DMS53 treated with DMSO at 0.1 percent for 48 hours (cell line): ENCODE measurements at regions not wholly inside any gene's neighbourhood (a gene's known extent, or its start where the extent isn't known, plus 50 kb on each side); places are given as distances from the start of the nearest gene placed in this dataset.
"Not testable (repeated sequence)": the region's sequence is repeated elsewhere in the genome, so short reads cannot be mapped to it uniquely, and the experiment has no call there.

Experiments
- DNase-seq: peaks from one replicate; lab custom pipeline; 2025; ENCODE audit not compliant: unreplicated experiment; lab: John Stamatoyannopoulos, UW

DNA sequence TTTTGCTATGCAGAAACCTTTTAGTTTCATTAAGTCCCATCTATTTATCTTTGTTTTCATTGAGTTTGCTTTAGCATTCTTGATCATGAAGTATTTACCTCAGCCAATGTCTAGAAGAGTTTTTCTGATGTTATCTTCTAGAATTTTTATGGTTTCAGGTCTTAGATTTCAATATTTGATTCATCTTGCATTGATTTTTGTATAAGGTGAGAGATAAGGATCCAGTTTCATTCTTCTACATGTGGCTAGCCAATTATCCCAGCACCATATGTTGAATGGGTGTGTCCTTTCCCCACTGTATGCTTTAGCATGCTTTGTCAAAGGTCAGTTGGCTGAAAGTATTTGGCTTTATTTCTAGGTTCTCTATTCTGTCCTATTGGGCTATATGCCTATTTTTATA is 395.2 kb downstream of the HGF start:
- not testable (repeated sequence) for DNase-seq

DNA sequence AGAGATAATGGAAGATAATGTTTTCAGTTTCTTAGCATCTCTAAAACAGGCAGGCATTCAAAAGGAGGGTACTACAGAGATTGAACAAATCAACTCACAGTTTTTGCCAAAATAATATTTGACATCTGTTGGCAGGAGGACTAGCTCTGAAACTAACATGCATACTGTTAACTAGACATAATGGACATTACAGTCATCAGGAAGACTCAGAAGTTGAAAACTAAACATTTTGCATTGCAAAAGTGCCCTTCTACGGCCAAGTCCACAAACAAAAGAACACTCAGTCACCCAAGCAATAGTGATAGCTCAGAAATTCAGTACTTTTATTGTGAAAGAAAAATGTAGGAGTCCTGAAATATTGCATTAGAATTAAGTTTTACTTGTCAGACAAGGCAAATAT is 399.0 kb downstream of the HGF start:
- DNase-seq: no peak

DNA sequence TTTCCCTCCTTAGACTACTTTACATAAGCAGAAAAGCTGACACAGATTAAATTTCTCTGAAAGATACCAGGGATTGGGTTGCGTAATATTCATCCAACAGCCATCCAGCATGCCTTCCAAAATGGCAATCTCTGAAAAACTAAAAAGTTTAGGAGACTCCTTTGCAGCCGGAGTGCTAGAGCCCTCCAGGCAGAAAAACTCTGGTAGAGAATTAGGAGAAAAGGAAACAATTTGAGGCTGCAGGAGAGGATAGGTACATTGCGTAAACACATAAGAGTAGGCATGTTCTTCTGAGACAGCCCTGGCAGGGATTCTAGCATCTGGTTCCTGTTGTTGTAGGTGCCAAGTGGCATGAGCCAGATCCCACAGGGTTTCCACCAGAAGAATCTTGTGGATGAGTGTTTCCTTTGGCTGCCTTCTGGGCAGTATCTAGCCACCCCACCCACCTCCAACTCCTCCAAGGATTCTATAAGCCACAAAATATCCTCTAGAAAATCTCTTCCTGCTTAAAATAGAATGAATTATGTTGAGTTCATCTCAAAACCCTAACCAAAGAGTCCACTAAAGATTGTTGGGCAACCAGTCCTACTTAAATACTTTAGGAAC is 402.4 kb downstream of the HGF start:
- DNase-seq: no peak

DNA sequence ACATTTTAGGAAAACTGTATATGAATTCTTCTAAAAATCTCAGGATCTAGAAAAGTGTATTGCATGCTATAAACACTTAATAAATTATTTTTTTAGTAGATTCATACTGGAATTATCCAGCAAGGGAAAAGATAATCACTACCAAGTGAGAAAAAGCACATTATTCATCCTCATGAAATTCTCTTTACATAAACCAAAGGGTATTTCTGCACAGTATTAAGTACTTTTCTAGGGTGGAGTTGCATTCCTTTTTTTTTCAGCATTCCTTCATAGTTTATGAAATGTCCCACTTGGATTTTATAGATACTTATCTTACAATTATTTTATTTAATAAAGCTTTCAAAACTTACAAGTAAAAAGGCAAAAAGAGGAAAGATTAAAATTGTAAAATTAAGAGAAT is 403.3 kb downstream of the HGF start:
- no peak for DNase-seq

DNA sequence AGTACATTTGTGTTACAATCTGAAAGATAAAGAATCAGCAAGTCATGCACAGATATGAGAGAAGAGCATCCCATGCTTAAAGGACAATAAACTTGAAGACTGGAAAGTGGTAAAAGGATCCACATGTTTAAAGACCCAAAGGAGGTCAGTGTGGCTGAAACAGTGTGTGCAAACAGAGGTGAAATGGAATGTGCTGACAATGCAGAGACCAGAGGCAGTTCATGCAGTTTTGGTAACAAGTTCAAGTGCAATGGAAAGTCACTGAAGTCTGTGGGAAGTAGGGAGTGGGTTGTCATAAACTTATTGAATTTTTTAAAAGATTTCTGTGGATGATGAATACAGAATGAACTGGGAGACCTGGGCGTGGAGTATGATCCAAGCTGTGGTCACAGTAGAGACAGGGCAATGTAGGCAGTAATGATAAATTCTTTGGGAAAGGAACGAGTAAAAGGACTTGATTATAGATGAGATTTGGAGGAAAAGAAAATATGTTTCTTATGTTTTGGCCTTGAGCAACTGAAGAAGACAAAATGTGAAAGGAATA is 408.0 kb downstream of the HGF start:
- no peak for DNase-seq

DNA sequence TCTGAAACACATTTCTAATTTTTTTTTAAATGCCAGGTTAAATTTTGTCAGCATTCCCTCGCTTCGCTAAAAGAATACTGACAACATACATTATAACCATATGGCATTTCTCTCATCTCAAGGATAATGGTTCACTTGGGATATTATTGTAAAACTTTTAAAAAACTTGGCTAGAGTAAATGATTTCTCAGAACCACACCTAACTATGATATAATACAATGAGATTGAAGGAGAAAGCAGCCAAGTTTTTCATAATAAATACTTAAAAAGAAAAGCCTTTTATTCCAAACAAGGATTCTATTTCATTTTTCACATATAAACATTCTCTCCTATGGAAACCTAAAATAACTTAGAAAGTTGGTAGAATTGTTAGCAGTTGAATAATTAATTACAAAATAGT is 413.9 kb downstream of the HGF start:
- DNase-seq: no peak

DNA sequence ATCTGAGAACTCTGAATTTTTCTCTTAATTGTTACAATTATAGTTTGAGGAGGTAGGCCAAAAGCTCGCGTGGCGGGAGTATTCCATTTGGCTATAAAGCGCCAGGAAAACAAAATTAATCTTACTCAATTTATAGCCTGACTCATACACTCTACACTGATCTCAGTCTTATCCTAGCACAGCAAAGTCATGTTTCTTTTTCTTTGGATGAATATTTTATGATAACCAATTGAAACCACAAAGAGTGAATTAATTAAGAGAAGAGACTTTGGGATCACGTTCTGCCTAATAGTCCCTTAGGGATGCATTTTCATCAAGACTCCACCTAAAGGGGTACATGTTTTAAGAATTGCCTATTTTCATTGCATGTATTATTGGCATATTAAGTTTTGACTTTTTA is 420.8 kb downstream of the HGF start:
- no peak for DNase-seq

DNA sequence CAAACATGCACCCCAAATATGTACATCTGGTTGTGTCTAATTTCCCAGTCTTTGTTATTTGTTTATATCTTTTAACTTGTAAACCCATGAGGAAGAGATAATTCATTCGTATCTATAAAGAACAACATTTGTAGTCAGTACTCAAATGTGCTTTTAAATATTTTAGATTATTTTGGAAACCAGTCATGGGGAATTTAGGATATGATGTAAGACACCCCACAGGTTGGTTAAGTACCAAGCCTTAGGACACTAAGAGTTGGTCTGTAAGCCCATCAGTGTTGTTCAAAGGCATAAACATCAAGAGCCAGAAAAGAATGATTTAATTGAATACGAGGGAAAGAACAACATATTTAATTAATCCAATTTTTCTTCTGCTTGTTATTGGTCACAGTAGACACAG is 421.1 kb upstream of the SEMA3C start:
- no peak for DNase-seq

DNA sequence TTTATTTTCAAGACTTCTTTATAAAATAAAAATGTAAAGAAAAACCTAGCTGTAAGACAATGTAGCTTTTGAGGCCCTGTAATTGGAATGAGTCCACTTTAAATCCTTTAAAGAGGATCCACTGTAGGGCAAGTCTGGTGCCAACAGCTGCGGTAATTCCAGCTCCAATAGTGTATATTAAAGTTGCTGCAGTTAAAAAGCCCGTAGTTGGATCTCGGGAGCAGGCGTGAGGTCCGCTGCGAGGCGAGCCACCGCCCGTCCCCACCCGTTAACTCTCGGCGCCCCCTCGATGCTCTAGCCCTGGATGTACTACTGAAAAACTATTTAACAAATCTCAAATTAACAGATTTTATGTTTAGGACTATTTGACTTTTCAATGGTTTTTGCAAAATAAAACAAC is 414.7 kb upstream of the SEMA3C start:
- DNase-seq: no peak

DNA sequence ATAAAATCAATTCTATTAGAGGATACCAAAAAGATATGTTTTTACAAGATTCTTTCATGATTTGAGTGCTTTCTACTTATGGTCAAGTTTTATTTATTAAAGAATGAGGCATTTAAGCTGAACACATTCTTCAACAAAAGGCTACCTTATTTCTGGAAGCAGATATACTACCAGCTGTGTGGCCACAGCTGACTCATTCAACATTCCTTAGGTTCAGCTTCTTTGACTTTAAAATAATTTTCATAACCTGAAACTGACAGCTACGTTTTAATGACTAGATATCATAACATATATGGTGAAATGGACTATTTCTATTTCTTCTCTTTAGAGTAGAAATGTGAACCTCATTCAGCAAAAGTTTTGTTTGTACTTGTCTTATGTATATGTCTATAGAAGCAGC is 414.2 kb upstream of the SEMA3C start:
- DNase-seq: no peak

DNA sequence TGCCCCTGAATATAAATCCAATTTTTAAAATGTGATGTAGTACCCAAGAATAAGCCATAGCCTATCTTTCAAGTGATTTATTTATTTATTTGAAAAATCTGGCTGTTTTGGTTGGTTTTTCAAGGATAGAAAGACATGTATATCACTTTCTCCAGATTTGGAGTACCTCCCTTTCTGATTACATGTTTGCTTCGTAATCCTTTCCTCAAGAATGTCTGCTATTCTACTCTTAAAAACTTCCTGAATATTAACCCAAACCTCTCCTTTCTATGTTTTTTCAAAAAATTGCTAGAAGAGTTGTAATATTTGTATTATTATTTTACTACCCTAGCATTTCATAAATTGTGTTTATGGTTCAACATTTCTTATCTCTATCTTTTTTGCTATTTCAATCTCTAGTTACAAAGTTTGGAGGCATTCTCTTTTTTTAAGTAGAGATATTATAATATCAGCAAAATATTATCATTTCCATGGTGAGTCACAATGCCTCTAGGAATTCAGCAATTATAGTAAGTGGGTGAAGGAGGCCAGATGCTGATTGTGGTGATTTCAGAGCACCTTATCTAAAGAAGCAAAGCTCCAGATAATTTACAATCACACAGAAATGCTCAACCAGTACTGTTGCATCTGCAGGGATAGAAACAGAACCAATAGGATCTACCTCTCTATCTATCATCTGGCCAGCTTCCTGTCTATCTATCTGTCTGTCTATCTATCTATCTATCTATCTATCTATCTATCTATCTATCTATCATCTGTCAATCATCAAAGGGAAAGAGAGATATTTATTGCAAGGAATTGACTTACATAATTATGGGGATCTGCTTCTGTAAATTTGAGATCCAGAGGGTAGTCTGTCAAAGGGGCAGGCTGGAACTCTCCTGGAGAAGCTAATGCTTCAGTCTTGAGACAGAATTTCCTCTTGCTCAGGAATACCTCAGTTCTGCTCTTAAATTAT is 412.5 kb upstream of the SEMA3C start:
- DNase-seq: no peak

DNA sequence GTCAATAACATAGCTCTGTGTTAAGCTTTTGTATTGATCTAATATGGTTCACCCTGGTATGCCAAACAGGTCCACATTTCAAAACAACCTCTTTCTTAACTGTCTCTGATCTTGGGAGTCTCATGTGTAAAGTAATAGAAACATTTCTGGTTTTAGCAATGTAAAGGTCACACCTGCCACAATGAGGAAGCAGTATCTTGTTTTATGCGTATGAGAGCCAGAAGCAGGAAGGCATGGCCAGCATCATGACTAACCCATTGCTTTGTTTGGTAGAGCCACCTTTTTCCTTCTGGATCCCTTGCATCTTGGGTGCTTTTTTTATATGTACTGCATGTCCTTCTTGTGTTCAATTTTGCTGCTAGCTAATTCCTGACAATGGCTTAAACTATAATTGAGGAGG is 411.3 kb upstream of the SEMA3C start:
- DNase-seq: peak; percentile 30

DNA sequence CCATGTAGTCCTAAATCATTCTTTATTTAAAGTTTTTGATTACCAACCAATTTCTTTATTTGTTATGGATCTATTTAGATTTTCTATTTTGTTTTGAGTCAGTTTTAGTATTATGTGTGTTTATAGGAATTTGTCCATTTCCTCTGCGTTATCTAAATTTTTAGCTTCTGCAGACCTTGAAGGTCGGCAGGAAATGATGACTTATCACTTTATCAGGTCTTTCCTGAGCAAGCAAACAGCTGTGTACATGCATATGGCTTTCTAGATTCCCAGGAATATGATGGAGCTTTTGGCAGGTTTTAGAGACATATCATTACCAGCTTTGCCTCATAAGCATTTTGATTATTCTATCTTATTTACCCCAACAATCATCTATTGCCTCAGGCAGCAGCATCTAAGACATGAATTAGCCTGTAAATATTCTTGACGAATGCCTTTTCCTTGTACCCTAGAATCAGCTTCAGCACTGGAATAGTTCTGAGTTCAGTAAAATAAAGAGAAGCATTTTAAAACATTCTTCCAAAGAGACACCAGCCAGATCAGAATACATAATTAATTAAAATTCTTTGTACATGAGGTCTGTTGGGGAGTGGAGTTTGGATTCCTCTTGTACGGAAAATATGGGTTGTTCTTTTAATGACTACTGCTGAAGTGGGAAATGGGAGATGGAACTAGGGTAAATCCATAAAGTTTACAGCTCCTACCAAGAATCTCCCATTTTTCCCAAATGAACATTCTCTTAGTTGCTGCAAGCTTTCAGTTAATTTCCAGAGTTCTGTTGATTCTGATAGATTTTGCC is 408.8 kb upstream of the SEMA3C start:
- DNase-seq: no peak

DNA sequence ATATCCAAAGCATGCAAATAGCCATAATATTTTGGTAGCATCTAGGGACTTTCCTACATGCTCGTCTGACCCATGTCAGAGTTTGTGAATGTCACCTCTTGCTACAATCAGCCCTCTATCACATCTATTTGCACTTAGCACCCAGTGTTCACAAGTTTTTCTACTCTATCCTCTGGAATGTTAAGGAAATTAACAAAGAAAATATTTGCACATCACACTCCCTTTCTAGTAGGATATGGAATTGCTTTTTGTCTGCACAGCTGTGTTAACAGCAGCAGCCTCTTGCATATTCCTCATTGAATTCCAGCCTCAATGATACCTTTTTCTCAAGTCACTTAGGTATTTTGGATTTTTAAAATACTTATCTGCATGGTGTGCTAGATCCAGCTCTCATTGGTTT is 403.1 kb upstream of the SEMA3C start:
- no peak for DNase-seq

DNA sequence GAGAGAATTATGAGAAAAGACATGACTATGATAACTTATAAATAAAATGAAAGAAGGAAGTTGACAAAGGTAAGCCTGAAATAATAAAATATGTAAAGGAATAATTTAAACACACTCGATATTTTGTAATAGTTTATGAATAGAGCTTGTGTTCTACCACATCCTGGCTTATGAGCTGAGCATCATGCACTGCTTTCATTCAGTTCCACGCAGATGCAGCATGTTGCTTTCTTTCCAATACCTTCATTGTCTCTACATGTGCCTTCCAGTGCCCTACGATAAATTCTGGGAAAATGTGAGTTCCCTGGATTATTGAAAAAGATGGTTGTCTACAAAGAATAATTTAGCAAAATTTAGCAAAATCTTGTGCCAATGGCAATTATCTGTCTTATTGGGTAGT is 398.9 kb upstream of the SEMA3C start:
- DNase-seq: no peak

DNA sequence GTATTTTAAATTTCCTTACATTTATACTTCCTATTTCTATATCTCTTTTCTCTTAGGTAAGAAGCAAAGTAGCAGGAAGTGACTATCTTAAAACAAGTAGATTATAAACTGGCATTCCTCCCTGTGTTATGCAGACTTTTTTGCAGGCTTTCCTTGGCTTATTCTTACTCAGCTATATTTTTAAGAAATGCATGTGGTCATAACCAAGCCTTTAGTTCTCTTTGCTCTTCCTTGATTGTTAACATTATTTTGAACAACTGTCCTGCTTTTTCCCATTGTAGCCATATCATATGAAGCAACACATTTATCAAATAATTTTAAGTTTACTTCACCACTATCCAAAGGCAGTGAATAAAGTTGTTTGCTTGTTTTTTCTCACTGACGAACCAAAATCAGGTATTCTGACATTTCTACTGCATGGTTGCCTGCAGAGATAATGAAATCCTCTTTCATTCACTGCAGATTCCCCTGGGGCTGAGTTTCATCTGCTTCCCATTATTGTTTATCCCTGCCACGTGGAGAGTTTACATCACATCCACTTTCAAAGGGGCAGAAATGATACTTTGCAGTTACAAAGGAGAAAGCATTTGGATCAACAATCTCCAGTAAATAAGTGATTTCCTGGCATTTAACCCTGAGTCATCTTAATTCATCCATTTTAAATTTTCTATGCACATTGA is 389.9 kb upstream of the SEMA3C start:
- no peak for DNase-seq

DNA sequence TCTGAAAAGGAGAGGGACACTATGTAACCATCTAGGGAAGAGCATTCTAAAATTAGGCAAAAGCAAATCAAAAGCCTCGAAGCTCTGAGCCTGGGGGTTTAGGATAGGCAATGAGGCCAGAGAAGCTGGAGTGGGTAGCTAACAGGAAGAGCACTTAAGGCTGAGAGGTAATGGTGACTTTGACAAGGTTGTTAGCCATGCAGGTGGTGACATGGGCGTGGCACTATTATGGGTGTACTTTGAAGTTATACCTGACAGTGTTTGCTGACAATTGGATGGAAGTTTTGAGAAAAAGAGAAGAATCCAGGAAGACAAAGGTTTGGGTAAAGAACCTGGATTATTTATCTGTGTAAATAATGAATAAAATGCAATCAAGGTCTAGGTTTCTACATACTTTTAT is 383.0 kb upstream of the SEMA3C start:
- DNase-seq: peak; percentile 8

DNA sequence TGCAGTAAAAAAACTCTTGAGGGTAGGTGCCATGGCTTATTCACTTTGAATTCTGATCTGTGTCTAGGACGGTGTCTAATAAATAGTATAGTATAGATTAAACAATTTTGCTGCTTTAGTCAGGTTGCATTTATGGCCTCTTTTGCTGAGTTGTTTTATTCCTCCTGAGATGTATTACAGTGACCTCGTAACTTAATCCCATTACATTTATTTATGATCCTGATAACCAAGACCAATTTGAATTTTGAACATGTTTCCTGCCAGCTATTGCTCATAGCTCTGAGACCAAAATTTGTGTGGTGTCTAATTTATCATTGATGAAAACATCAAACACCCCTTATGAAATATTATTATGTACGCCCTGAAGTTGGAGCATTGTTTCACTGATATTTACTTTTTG is 381.9 kb upstream of the SEMA3C start:
- DNase-seq: no peak

DNA sequence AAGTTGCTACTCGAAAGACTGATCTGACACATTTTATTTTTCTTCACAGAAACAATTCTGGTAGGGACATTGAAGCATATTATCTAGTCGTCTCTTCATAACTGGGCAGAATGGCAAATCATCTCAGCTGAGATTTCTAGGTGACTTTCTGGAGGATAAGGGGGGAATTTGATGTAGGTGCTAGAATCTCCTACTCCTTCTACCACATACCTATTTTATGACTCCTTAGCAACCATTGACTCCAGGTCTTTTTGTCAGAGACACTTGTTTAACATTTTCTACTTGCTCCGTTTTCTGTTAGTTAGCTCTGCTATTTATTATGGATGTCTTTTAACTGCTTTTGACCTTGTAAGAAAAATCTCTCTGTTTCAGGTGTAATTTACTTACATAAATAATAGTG is 380.9 kb upstream of the SEMA3C start:
- DNase-seq: no peak

DNA sequence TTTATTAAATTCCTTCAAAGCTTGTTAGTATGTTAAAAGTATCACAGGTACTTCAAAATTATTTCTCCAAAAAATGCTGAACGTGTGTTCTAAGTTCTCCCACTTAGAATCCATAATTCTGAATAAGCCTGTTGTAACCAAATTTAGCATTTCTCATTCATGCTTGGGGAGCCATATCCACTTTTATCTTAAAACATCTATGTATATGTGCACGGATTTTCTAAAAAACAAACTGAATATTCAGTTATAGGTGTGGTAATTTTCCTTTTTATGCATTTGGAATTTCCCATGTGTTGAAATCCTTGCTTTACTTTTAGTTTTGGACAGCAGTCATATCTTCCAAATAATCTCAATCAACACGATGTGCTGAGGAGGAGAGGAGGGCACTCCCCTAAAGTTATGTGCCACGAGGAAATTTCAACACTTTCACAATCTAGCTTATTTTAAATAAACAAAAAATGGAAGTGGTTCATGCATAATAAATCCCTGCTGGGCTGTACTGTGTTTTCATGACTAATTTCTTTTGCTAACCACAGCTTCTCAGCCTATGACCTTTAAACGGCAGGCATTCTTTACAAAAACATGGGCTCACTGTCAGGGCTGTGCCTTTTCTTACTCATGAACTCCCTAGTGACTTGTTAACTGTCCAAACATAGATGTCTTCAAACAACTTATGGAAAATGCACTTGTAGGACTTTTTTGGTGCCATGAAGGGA is 380.3 kb upstream of the SEMA3C start:
- DNase-seq: no peak
